ENCODE measurements at regions not wholly inside any gene's neighbourhood (a gene's known extent, or its start where the extent isn't known, plus 50 kb on each side); places are given as distances from the start of the nearest gene placed in this dataset.

- TF ChIP-seq POLR2A (IDR thresholded peaks at IDR 0.05; ENCODE audit: low read length) = no peak
- TF ChIP-seq GATA1 (IDR thresholded peaks at IDR 0.05; ENCODE audit: low read depth, low read length) = no peak
Observed at GRCh38 chr1:94336991-94337390, 81.2 kb upstream of the ABCD3 start.

All from erythroblast (primary cell).